HG02571 (cell line): ENCODE measurements at regions not wholly inside any gene's neighbourhood (a gene's known extent, or its start where the extent isn't known, plus 50 kb on each side); places are given as distances from the start of the nearest gene placed in this dataset.

Experiments used
- ATAC-seq: cut with Tn5 transposase; IDR thresholded peaks from one replicate; pipeline ENCODE4 v1.9.1; 2021; ENCODE audit warnings: mild to moderate bottlenecking, moderate library complexity; ENCODE audit not compliant: unreplicated experiment

GRCh38 chr2:84290537-84290936 lies 168.5 kb downstream of the SUCLG1 start:
- no peak for ATAC-seq

DNA sequence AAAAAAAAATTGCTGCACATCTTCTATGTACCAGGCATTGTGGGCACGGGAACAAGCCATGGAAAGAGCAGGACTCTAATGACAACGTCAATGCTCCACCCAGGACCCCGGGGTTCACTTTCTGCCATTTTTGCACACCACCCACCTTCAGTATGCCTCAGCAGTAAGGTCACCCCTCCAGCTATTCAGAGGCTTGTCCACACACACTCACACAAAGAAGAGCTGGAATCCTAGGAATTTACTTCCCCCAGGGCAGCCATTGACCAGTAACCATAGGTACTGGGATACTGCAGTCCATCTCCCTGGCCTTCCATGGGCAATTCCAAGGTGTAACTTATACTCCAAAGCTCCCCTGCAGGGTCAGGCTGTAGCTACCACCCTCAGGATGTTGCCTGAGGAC lies 170.8 kb downstream of the SUCLG1 start:
- ATAC-seq: no peak

- no peak for ATAC-seq
Observed at GRCh38 chr2:84286878-84287277, 172.2 kb downstream of the SUCLG1 start.

DNA sequence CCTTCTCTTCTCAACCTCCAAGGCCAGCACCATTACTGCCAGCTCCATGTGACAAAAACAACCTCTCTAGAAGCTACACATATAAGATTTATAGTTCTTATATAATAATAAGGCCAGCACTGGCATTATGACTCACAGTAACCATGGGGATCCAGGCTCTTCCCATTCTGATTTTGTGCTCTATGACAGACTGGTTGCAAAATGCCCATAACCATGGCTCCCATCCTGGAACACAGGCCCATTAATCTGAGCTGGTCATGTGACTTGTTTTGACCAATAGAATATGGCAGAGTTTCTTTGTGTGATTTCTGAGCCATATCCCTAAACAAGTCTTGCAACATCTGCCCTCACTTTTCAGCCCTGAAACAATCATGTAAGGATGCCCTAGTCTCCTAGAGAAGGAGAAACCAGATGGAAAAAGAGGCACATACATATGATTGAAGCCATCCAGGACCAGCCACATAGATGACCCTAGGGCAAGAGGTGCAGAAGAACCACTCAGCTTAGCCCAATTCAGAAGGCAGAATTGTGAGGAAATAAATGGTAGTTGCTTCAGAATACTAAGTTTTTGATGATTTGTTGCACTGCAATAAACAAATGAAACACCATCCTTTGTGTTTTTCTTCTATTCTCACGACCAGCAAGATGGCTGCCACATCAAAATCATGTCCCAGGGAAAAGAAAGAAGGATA lies 173.9 kb downstream of the SUCLG1 start:
- no peak for ATAC-seq

- ATAC-seq: no peak
Observed at GRCh38 chr2:84283506-84283905, 175.6 kb downstream of the SUCLG1 start.

- no peak for ATAC-seq
Observed at GRCh38 chr2:84281510-84281909, 177.6 kb downstream of the SUCLG1 start.

GRCh38 chr2:84280873-84281272 lies 178.2 kb downstream of the SUCLG1 start:
- no peak for ATAC-seq

- ATAC-seq: no peak
Observed at GRCh38 chr2:84278386-84278785, 180.7 kb downstream of the SUCLG1 start.

DNA sequence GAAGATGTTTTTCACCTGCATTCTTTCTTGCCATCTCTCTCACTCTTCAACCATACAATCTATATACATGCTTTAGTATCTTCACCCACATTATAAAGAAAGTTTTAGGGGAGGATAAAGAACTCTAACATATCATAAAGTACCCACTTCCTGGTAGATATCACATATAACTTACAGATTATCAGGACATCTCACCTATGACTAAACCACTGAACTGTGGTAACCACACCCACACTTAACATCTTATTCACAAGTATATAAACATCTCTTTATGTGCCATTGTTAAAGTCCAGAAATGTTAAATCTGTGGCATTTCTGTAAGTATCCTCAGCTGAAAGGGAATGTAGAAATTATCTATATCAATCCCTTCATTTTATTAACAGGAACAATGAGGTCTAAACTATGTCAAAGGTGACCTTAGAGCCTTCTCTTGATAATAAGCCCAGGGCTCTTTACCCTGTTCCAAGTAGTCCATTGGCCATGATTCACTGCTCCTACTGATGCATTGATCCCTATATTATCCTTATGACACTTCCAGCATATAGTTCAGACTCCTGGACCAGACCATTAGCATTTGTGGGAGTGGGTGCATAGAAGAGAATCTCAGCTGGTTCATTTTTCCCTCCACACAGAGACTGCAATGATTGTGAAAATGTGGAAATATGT lies 182.4 kb downstream of the SUCLG1 start:
- ATAC-seq: no peak

DNA sequence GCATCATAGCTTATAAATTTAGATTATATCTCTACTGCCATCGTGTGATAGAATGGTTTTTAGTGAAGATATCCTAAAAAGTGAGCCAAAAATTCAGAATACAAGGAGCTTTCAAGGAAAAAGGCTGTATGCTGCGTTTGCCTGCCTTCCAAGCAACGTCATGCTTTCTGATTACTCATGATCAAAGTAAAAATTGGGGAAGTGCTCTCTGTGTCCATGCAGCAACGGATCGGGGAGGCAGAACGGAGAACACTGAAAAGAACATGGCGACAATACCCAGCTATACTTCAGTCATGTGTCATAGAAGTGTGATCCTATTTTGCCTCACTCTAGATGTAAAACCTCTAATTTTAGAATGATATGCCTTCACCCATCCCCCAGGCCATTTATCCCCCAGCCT lies 185.7 kb downstream of the SUCLG1 start:
- ATAC-seq: no peak

DNA sequence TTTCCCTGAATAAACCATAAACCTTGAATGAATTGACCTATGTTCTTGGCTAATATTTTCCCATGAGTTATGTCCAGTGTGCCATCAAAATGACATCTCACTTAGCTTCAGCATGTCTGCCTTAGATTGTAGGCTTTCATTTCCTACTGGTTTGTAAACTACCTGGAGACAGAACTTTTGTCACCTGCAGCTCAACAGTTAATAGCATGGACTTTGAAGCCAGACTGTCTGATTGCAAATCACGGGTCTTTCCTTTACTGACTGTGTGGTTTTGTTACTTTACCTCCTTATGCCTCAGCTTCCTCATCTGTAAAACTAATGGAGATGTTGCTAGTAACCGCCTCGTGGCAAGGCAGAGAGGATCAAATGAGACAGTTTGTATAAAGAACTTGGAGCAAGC lies 187.1 kb downstream of the SUCLG1 start:
- ATAC-seq: no peak

- ATAC-seq: no peak
Observed at GRCh38 chr2:84257831-84258230, 201.2 kb downstream of the SUCLG1 start.

DNA sequence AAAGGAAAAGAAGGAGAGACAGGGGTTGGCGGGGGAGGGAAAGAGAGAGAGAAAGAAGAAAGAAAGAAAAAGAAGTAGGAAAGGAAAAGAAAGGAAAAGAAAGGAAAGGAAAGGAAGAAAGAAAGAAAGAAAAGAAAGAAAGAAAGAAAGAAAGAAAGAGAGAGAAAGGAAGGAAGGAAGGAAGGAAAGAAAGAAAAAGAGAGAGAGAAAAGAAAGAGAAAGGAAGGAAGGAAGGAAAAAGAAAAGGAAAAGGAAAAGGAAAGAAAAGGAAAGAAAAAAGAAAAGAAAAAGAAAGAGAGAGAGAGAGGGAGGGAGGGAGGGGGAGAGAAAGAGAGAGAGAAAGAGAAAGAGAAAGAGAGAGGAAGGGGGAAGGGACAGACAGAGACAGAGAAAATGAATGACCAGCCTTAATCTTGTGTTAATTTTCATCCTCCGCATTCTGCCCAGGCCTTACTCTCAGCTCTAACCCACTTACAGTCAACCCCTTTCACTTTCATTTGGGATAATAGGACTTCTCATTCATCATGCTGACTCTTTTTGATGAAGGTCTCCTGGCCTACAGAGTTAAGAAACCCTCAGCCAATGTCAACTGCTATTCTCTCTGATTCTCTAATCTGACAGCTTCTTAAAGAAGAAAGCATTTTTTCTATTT lies 207.3 kb downstream of the SUCLG1 start:
- ATAC-seq: no peak

DNA sequence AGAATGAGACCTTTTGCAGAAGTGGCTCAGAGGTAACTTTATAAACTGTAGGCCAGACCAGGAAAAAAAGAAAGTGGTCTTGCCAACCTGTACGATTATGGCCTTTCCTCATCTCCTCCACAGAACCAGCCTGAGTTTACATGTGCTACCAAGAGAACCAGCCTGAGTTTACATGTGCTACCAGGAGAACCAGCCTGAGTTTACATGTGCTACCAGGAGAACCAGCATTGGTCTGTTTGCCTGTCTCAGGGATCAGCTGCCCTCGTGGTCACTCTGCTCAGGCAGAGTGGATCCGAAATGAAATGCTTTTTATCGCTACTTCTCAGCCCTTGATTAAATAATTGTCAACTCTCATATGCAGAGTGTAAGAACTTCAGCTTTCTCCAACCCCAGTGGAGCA lies 209.9 kb downstream of the SUCLG1 start:
- no peak for ATAC-seq

- no peak for ATAC-seq
Observed at GRCh38 chr2:84247532-84247931, 211.5 kb downstream of the SUCLG1 start.

- no peak for ATAC-seq
Observed at GRCh38 chr2:84243788-84244733, 215.0 kb downstream of the SUCLG1 start.

GRCh38 chr2:84238907-84239306 lies 220.2 kb downstream of the SUCLG1 start:
- ATAC-seq: no peak

DNA sequence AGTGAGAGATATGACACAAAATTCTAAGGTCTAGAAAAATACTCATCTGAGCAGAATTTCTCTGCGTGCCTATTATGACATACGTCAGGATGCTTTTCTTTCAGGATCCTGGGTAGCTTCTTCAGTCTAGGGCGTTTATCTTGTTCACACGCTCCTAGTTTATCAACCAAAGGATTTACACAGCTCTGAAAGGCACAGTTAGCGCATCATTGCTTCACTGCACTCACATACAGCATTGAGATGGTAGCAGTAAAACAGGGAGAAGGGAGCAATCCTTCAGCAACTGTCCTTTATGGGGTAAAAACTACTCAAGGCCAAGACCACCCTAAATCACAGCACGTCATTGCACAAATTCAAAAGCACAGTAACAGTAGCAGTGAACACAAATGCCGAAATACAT lies 222.8 kb downstream of the SUCLG1 start:
- no peak for ATAC-seq

DNA sequence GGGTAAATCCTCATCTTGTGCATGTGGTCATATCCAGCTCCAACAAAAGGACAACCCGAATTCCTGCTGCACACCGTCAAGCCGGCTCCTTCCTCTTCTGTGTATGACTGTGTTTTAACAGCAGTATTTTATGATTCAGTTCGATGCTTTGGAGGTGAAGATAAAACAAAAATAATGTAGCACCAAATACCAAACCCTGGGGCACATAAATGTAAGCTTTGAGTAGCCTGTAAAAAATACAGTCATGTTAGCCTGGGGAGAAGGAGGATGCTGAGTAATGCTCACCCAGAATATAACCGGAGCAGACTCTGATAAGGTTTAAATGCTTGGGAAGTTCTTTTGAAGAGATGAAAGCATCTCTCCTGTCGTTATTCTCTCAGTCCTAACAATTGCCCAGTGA lies 225.0 kb downstream of the SUCLG1 start:
- ATAC-seq: no peak

DNA sequence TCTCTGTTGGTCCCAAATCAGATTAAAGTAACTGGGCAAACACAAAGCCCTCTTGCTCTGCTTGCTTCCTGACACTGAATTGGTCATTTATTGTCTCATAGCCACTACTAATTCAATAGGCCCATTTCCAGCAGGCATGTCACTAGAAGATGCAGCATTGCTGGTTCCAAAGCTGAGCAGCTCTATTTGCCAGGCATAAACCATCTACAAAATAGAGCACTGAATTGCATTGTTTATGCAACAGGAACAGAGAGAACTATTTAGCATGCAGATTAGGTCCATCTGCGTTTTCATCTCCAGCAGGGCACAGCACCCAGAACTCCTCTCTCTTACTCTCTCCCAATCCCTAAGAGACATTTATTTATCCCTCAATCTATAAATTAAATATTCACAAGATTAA lies 227.6 kb downstream of the SUCLG1 start:
- ATAC-seq: no peak

DNA sequence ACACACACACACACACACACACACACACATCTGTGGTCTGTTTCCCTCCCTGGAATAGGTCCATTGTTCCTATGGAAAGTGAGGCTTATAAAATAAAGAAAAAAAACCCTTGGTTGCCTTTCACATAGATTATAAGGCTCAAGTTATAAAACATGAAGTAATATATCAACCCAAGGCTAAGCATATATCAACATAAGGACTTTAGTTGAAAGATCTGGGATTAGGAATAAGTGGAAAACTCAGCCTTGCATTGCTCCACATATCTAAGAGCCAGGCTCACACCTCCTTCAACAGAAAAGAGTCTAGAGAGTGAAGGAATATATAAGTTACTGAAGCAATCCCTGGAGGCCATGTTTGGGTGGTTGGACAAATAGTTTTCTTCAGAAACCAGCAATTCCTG lies 235.0 kb downstream of the SUCLG1 start:
- no peak for ATAC-seq
